CD4-positive, alpha-beta T cell treated with Interferon gamma for 1 hour (primary cell): ENCODE measurements at regions not wholly inside any gene's neighbourhood (a gene's known extent, or its start where the extent isn't known, plus 50 kb on each side); places are given as distances from the start of the nearest gene placed in this dataset.
A peak's percentile ranks its signal among the peaks of the same experiment; 100 is the strongest.

Source experiments
- DNase-seq: peaks from one replicate; pipeline ENCODE4 v3.0.0-alpha.2; 2020

- no peak for DNase-seq
Observed at GRCh38 chr5:60232036-60232795, 338.7 kb upstream of the PDE4D start.

- DNase-seq: no peak
Observed at GRCh38 chr5:60230456-60230855, 336.9 kb upstream of the PDE4D start.

- no peak for DNase-seq
Observed at GRCh38 chr5:60229691-60230185, 336.2 kb upstream of the PDE4D start.

- DNase-seq: no peak
Observed at GRCh38 chr5:60228676-60229075, 335.1 kb upstream of the PDE4D start.

DNA sequence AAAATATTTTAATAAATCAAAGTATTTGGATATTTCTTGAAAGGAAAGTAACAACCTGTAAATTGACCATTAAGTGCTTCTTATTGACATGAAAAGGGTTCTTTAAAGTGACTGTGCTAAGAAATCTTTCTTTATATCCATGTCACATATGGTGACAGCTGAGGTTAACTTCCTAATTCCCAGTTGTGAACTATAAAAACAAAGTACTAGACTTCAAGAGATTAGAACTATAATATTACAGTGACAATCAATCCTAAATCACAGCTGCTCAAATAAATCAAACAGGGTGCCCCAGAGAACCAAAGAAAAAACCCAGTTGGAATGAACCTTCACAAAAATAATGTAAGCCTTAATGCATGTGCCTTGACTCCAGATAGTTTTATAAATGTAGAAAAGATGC lies 332.6 kb upstream of the PDE4D start:
- DNase-seq: no peak

- DNase-seq: no peak
Observed at GRCh38 chr5:60223342-60223741, 329.8 kb upstream of the PDE4D start.

- no peak for DNase-seq
Observed at GRCh38 chr5:60219921-60220320, 326.4 kb upstream of the PDE4D start.

GRCh38 chr5:60210810-60211209 lies 317.3 kb upstream of the PDE4D start:
- DNase-seq: no peak

DNA sequence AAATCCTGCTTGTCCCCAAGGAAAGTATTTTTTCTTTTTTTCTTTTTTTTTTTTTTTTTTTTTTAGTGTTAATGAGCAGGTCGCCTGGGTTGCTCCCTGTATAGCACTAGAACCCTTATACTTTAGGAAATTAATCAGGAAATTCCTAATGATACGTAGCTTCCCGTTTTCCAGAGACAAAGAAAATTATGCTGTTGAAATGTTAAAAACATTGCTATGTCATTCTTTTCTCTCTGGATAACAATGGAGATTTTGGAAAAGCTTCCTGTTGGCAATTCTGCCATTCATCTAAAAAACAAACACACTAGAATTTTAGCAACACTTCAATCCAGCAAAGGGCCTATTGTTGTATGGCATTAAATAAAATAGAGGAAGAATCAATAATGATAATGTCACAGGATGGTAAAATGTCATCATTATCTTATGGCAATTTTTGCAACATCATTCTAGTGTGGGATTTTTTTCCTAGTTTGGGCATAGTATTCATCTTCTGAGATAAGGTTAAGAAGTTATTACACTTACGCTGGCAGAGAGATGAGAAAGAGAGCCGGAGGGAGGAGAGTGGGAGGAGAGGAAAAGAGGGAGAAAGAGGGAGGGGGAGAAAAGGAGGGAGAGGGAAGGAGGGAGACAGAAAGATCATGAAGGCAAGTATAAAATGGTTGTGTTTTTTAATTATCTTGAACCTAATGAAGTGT lies 315.8 kb upstream of the PDE4D start:
- no peak for DNase-seq

- no peak for DNase-seq
Observed at GRCh38 chr5:60208716-60209115, 315.2 kb upstream of the PDE4D start.

DNA sequence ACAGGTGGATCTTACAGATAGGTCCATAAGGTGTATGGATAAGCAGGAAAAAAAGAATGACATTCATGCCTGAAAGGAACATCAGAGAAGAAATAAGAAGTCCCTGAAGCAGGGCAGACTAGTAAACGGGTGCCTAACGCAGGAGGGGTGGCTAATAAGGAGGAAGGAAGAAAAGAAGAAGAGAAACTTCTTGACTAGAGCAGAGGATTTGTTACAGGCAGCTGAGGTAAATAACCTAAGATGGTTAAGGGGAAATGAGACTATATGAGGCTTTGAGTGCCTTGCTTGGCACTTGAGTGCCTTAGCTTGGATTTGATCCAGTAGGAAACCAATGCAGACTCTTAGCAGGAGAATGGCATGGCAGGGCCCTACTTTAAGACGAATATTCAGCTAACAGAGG lies 313.5 kb upstream of the PDE4D start:
- DNase-seq: peak; percentile 6

GRCh38 chr5:60206234-60206633 lies 312.7 kb upstream of the PDE4D start:
- no peak for DNase-seq

GRCh38 chr5:60205071-60205470 lies 311.5 kb upstream of the PDE4D start:
- DNase-seq: no peak

- peak; percentile 48 for DNase-seq
Observed at GRCh38 chr5:60196385-60197113, 303.0 kb upstream of the PDE4D start.

- DNase-seq: no peak
Observed at GRCh38 chr5:60195551-60195950, 302.0 kb upstream of the PDE4D start.

DNA sequence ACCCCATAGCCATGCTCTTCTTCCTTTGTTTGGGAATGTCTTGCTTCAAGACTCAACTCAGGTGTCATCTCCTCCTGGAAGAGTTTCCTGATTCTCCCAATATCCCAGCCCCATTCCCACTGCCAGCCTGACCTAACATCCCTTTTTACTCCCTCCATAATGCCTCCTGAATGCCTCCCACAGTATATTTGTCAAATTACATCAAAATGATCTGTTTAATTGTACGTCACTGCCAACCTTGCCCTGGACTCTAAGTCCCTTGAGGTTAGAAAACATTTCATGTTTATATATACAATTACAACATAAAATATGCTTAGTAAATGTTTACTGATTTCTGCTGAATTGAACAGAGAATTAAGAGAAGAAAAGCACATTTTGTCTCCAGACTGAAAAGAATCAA lies 301.6 kb upstream of the PDE4D start:
- no peak for DNase-seq

DNA sequence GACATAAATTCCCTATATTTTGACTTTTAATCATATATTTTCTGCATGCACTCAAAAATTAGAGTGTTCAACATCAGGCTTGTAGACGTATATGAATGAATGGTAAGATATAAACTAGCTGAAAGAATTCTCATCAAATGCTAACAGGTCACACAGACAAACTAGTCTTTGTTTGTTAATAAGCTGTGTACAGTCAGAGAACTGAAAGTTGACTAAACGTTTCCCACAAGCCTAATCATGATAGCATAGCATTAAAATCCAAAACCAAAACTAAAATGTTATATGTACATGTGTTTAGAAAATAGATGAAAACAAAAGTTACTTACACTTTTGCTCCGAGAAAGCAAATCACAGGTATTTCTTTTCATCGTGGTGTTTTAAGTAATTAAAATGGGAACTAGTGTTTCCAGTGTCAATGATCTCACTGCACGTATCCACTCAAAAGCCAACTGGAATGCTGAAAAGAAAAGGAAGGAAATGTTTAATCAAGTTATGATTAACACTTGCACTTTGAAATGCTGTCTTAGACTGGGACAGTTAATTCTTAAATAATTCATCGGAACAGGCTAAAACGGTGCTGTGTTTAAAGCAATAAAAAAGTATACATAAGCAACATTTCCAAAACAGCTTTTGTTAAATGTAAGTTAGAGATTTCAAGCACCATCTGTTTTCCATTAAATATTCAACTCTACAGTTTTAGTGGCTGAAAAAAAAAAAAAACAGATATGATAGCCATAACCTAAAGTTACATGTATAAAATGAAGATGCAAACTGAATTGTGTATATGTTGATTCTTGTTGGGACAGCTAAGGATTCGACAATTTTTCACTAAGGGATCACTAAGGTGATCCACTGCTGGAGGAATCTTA lies 291.9 kb upstream of the PDE4D start:
- no peak for DNase-seq

DNA sequence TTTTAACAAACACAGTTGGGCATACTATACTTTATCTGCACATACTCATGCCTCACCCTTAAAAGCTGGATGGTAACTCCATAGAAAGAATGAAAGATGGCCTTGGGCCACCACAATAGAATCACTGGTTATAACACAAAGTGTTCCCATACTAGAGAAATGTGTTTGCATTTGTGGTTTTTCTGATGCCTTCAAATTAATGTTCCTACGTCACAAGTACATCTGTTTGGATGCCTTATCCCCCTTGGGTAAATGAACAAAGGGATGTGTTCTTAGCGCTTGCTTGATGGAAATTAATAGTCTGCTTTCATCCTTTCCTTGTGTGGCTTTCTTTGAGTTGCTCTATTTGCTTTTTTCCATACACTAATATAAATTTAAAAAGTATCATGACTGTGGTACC lies 291.1 kb upstream of the PDE4D start:
- DNase-seq: no peak

GRCh38 chr5:60183881-60184280 lies 290.4 kb upstream of the PDE4D start:
- DNase-seq: no peak

DNA sequence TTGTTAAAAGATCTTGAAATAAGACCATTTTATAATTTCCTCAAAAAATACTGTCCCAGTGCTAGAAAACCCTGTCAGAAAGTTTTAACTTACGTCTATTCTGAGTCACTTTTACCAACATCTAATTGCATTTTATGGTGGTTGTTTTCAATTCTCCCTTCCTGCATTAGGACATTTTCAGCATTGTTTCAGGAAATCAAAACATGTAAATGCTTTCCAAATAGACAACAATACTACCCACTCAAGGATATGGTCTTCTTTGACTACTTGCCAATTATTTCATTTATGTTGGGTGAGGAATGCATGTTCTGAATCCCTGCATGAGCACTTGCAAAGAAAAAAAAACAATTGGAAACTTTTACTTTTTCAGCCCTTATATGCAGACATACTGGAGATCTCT lies 284.6 kb upstream of the PDE4D start:
- no peak for DNase-seq

GRCh38 chr5:60177596-60177995 lies 284.1 kb upstream of the PDE4D start:
- DNase-seq: no peak

DNA sequence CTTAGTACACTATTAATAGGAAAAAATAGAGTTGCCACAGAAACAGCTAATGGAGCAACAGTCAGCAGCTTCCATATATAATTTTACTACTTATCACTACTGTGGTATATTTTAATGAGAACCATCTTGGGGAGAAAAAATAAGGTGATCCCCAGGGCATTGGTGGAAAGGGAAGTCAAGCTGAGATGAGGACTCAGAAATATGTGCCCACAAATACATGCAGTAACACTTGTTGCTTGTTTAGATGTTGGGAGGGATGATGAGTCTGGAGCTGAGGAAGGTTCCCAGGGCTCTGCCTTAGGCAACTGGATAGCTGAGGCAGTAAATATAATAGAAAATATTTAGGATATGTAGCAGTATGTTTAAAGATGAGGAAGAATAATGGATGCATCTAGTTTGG lies 280.1 kb upstream of the PDE4D start:
- no peak for DNase-seq

DNA sequence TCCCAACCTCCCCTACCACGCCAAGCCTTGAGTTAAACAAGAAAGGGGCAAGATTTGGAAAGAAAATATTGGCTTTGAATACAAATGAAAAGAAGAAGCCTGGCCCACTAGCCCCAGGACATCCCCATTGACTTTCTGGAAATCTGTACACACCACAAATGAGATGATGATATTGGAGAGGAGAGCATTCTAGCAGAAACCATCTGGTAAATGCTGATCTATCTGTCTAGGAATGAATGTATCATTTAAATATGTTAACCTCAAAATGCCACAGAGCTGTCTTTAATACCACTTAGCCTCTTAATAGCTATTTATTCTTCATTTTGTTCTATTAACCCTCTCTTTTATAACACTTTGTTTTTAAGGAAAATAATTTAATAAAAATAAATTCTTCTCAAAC lies 270.2 kb upstream of the PDE4D start:
- DNase-seq: no peak
